ENCODE measurements at regions not wholly inside any gene's neighbourhood (a gene's known extent, or its start where the extent isn't known, plus 50 kb on each side); places are given as distances from the start of the nearest gene placed in this dataset.

GRCh38 chr2:81987370-81987769 lies 1682.8 kb upstream of the LRRTM1 start:
- TF ChIP-seq CTCF (IDR thresholded peaks at IDR 0.05; ENCODE audit: insufficient read depth, low read length, poor library complexity, severe bottlenecking) (no peak), EZH2phosphoT487 (conservative IDR thresholded peaks at IDR 0.05; ENCODE audit: low read length) (no peak)

Measured in SU-DHL-6 (cell line).